ENCODE measurements at regions not wholly inside any gene's neighbourhood (a gene's known extent, or its start where the extent isn't known, plus 50 kb on each side); places are given as distances from the start of the nearest gene placed in this dataset.

GRCh38 chr4:123569541-123569940, 172.9 kb downstream of the SPRY1 start:
- Histone ChIP-seq H3K4me2 (ENCODE audit: low read depth, low read length) (no peak overlapping the region), H3K79me2 (ENCODE audit: low read length) (no peaks in the 10 kb centered on the region), H2AFZ (ENCODE audit: low read length) (no peak overlapping the region), H3K36me3 (replicated peaks; ENCODE audit: insufficient read depth, low read length) (no peaks in the 10 kb centered on the region), H3K4me1 (ENCODE audit: low read length) (no peaks in the 10 kb centered on the region), H3K27me3 (replicated peaks; ENCODE audit: insufficient read depth, low read length) (no peaks in the 10 kb centered on the region), H3K4me3 (ENCODE audit: low read length) (no peak overlapping the region), H4K20me1 (ENCODE audit: insufficient read depth, low read length) (no peaks in the 10 kb centered on the region), H3K27ac (ENCODE audit: low read length) (no peak overlapping the region), H3F3A (ENCODE audit: insufficient read depth, low read length) (no peaks in the 10 kb centered on the region), H3K9ac (ENCODE audit: low read length) (no peak overlapping the region), H3K9me3 (replicated peaks; ENCODE audit: insufficient read depth, low read length) (no peaks in the 10 kb centered on the region), H3K9me2 (replicated peaks; ENCODE audit: insufficient read depth, low read length) (no peaks in the 10 kb centered on the region)
- DNase-seq, result no peak
- TF ChIP-seq CTCF (IDR thresholded peaks at IDR 0.05; ENCODE audit: low read length) (no peak), EZH2phosphoT487 (IDR thresholded peaks at IDR 0.05; ENCODE audit: low read length) (no peak), EZH2 (optimal IDR thresholded peaks at IDR 0.05; ENCODE audit: low read depth, low read length) (no peak)

GRCh38 chr4:123573866-123574508, 177.4 kb downstream of the SPRY1 start:
- no peaks in the 10 kb centered on the region for H3K9me3 ChIP-seq (replicated peaks; ENCODE audit: insufficient read depth, low read length)
- no peak overlapping the region for H2AFZ ChIP-seq (ENCODE audit: low read length)
- no peaks in the 10 kb centered on the region for H3K79me2 ChIP-seq (ENCODE audit: low read length)
- TF ChIP-seq EZH2phosphoT487 (IDR thresholded peaks at IDR 0.05; ENCODE audit: low read length) (no peak), CTCF (IDR thresholded peaks at IDR 0.05; ENCODE audit: low read length) (no peak), EZH2 (optimal IDR thresholded peaks at IDR 0.05; ENCODE audit: low read depth, low read length) (no peak)
- no peaks in the 10 kb centered on the region for H3K9me2 ChIP-seq (replicated peaks; ENCODE audit: insufficient read depth, low read length)
- H3K4me1 ChIP-seq (ENCODE audit: low read length), result no peaks in the 10 kb centered on the region
- no peak overlapping the region for H3K4me2 ChIP-seq (ENCODE audit: low read depth, low read length)
- no peak overlapping the region for H3K9ac ChIP-seq (ENCODE audit: low read length)
- no peaks in the 10 kb centered on the region for H4K20me1 ChIP-seq (ENCODE audit: insufficient read depth, low read length)
- no peaks in the 10 kb centered on the region for H3K36me3 ChIP-seq (replicated peaks; ENCODE audit: insufficient read depth, low read length)
- no peak overlapping the region for H3K27ac ChIP-seq (ENCODE audit: low read length)
- no peaks in the 10 kb centered on the region for H3F3A ChIP-seq (ENCODE audit: insufficient read depth, low read length)
- H3K27me3 ChIP-seq (replicated peaks; ENCODE audit: insufficient read depth, low read length), result no peaks in the 10 kb centered on the region
- no peak overlapping the region for H3K4me3 ChIP-seq (ENCODE audit: low read length)
- DNase-seq, result no peak

GRCh38 chr4:123575291-123575690, 178.7 kb downstream of the SPRY1 start:
- no peaks in the 10 kb centered on the region for H4K20me1 ChIP-seq (ENCODE audit: insufficient read depth, low read length)
- TF ChIP-seq EZH2 (optimal IDR thresholded peaks at IDR 0.05; ENCODE audit: low read depth, low read length) (no peak), EZH2phosphoT487 (IDR thresholded peaks at IDR 0.05; ENCODE audit: low read length) (no peak), CTCF (IDR thresholded peaks at IDR 0.05; ENCODE audit: low read length) (no peak)
- no peaks in the 10 kb centered on the region for H3K79me2 ChIP-seq (ENCODE audit: low read length)
- no peaks in the 10 kb centered on the region for H3K9me2 ChIP-seq (replicated peaks; ENCODE audit: insufficient read depth, low read length)
- no peak for DNase-seq
- H3K4me3 ChIP-seq (ENCODE audit: low read length), result no peak overlapping the region
- H3K4me2 ChIP-seq (ENCODE audit: low read depth, low read length), result no peak overlapping the region
- H2AFZ ChIP-seq (ENCODE audit: low read length), result no peak overlapping the region
- no peak overlapping the region for H3K9ac ChIP-seq (ENCODE audit: low read length)
- no peaks in the 10 kb centered on the region for H3F3A ChIP-seq (ENCODE audit: insufficient read depth, low read length)
- no peaks in the 10 kb centered on the region for H3K36me3 ChIP-seq (replicated peaks; ENCODE audit: insufficient read depth, low read length)
- no peaks in the 10 kb centered on the region for H3K4me1 ChIP-seq (ENCODE audit: low read length)
- no peak overlapping the region for H3K27ac ChIP-seq (ENCODE audit: low read length)
- no peaks in the 10 kb centered on the region for H3K9me3 ChIP-seq (replicated peaks; ENCODE audit: insufficient read depth, low read length)
- H3K27me3 ChIP-seq (replicated peaks; ENCODE audit: insufficient read depth, low read length), result no peaks in the 10 kb centered on the region

Data from MM.1S (cell line).